22Rv1 (cell line): ENCODE measurements at regions not wholly inside any gene's neighbourhood (a gene's known extent, or its start where the extent isn't known, plus 50 kb on each side); places are given as distances from the start of the nearest gene placed in this dataset.
"Not testable (repeated sequence)": the region's sequence is repeated elsewhere in the genome, so short reads cannot be mapped to it uniquely, and the experiment has no call there.

ENCODE experiments used
- H3K27ac ChIP-seq: fragments of 450-650 bp; 2 replicates; pipeline ENCODE4 v1.5.1; 2017
- CTCF ChIP-seq: fragments of 450-650 bp; IDR thresholded peaks from 2 replicates; pipeline ENCODE4 v1.5.1; 2017; ENCODE audit warnings: mild to moderate bottlenecking
- ZFX ChIP-seq: fragments of 450-650 bp; IDR thresholded peaks from 2 replicates; pipeline ENCODE4 v1.6.1; 2017; ENCODE audit warnings: antibody characterized with exemption, borderline replicate concordance

GRCh38 chr10:8158193-8159071, 103.9 kb downstream of the GATA3 start:
- H3K27ac ChIP-seq: no peak overlapping the region

GRCh38 chr10:8159341-8160165, 105.1 kb downstream of the GATA3 start:
- no peak for TF ChIP-seq ZFX
- TF ChIP-seq CTCF: no peak
- H3K27ac ChIP-seq: no peak overlapping the region

More at GRCh38 chr10:8158193-8159071, 103.9 kb downstream of the GATA3 start:
- TF ChIP-seq CTCF (no peak), ZFX (no peak)

GRCh38 chr10:8163824-8164223, 109.3 kb downstream of the GATA3 start:
- no peak overlapping the region for H3K27ac ChIP-seq
- no peak for TF ChIP-seq CTCF
- no peak for TF ChIP-seq ZFX

- not testable (repeated sequence) for H3K27ac ChIP-seq
Observed at GRCh38 chr10:8164640-8165039, 110.2 kb downstream of the GATA3 start.

- TF ChIP-seq ZFX (no peak), CTCF (no peak)
- no peak overlapping the region for H3K27ac ChIP-seq
Observed at GRCh38 chr10:8168836-8169235, 114.3 kb downstream of the GATA3 start.

- TF ChIP-seq ZFX: no peak
- TF ChIP-seq CTCF: no peak
- no peak overlapping the region for H3K27ac ChIP-seq
Observed at GRCh38 chr10:8171008-8171407, 116.5 kb downstream of the GATA3 start.

- H3K27ac ChIP-seq: no peak overlapping the region
- no peak for TF ChIP-seq CTCF
- TF ChIP-seq ZFX: no peak
Observed at GRCh38 chr10:8172604-8173003, 118.1 kb downstream of the GATA3 start.
